NCI-H2196 (cell line): ENCODE measurements at regions not wholly inside any gene's neighbourhood (a gene's known extent, or its start where the extent isn't known, plus 50 kb on each side); places are given as distances from the start of the nearest gene placed in this dataset.

Experiments
- DNase-seq: peaks from one replicate; lab custom pipeline; 2025; ENCODE audit not compliant: unreplicated experiment; lab: John Stamatoyannopoulos, UW

- no peak for DNase-seq
These were observed 137.2 kb upstream of the PRLR start for GRCh38 chr5:35367526-35367925.

GRCh38 chr5:35365758-35366157 lies 135.5 kb upstream of the PRLR start:
- DNase-seq, result no peak

GRCh38 chr5:35364350-35364749 lies 134.1 kb upstream of the PRLR start:
- DNase-seq, result no peak

- no peak for DNase-seq
These were observed 133.2 kb upstream of the PRLR start for GRCh38 chr5:35363387-35363965.

GRCh38 chr5:35362772-35363171 lies 132.5 kb upstream of the PRLR start:
- no peak for DNase-seq

GRCh38 chr5:35360671-35361070 lies 130.4 kb upstream of the PRLR start:
- no peak for DNase-seq

GRCh38 chr5:35359859-35360258 lies 129.6 kb upstream of the PRLR start:
- no peak for DNase-seq

GRCh38 chr5:35357973-35358372 lies 127.7 kb upstream of the PRLR start:
- DNase-seq, result no peak

- no peak for DNase-seq
These were observed 126.4 kb upstream of the PRLR start for GRCh38 chr5:35356725-35357124.

GRCh38 chr5:35354751-35355150 lies 124.5 kb upstream of the PRLR start:
- no peak for DNase-seq

- DNase-seq, result no peak
These were observed 114.9 kb upstream of the PRLR start for GRCh38 chr5:35345222-35345621.

- no peak for DNase-seq
These were observed 112.4 kb upstream of the PRLR start for GRCh38 chr5:35342664-35343063.

GRCh38 chr5:35341189-35341588 lies 110.9 kb upstream of the PRLR start:
- no peak for DNase-seq

- no peak for DNase-seq
These were observed 109.4 kb upstream of the PRLR start for GRCh38 chr5:35339616-35340100.

- no peak for DNase-seq
These were observed 108.7 kb upstream of the PRLR start for GRCh38 chr5:35339006-35339405.

GRCh38 chr5:35338157-35338453 lies 107.8 kb upstream of the PRLR start:
- DNase-seq, result no peak

- DNase-seq, result no peak
These were observed 107.3 kb upstream of the PRLR start for GRCh38 chr5:35337340-35338156.

- DNase-seq, result no peak
These were observed 105.9 kb upstream of the PRLR start for GRCh38 chr5:35336230-35336629.

GRCh38 chr5:35335752-35336151 lies 105.5 kb upstream of the PRLR start:
- no peak for DNase-seq

GRCh38 chr5:35333366-35333765 lies 103.1 kb upstream of the PRLR start:
- no peak for DNase-seq

- DNase-seq, result no peak
These were observed 102.0 kb upstream of the PRLR start for GRCh38 chr5:35331956-35332950.

GRCh38 chr5:35325836-35326235 lies 95.5 kb upstream of the PRLR start:
- no peak for DNase-seq
